Inferior parietal cortex (tissue), 1 donor: ENCODE measurements at regions not wholly inside any gene's neighbourhood (a gene's known extent, or its start where the extent isn't known, plus 50 kb on each side); places are given as distances from the start of the nearest gene placed in this dataset.
A peak's percentile ranks its signal among the peaks of the same experiment; 100 is the strongest.
"Not testable (repeated sequence)": the region's sequence is repeated elsewhere in the genome, so short reads cannot be mapped to it uniquely, and the experiment has no call there.

Experiments
- DNase-seq: peaks from one replicate; pipeline ENCODE4 v3.0.0-alpha.2; 2016; ENCODE audit errors: extremely low spot score

GRCh38 chr4:135050086-135050717 lies 848.6 kb upstream of the PABPC4L start:
- DNase-seq = no peak

- DNase-seq = no peak
Measured at GRCh38 chr4:135032670-135033069, 831.1 kb upstream of the PABPC4L start.

- DNase-seq = no peak
Measured at GRCh38 chr4:135015771-135016170, 814.2 kb upstream of the PABPC4L start.

- DNase-seq = no peak
Measured at GRCh38 chr4:135007400-135007799, 805.8 kb upstream of the PABPC4L start.

GRCh38 chr4:134999169-134999568 lies 797.6 kb upstream of the PABPC4L start:
- DNase-seq = no peak

- DNase-seq = no peak
Measured at GRCh38 chr4:134961963-134962362, 760.4 kb upstream of the PABPC4L start.

GRCh38 chr4:134958862-134959261 lies 757.3 kb upstream of the PABPC4L start:
- no peak for DNase-seq

- no peak for DNase-seq
Measured at GRCh38 chr4:134955059-134955458, 753.5 kb upstream of the PABPC4L start.

- DNase-seq = no peak
Measured at GRCh38 chr4:134952775-134953174, 751.2 kb upstream of the PABPC4L start.

GRCh38 chr4:134952305-134952704 lies 750.7 kb upstream of the PABPC4L start:
- no peak for DNase-seq

- no peak for DNase-seq
Measured at GRCh38 chr4:134948110-134948642, 746.6 kb upstream of the PABPC4L start.

GRCh38 chr4:134944115-134944514 lies 742.5 kb upstream of the PABPC4L start:
- no peak for DNase-seq

- DNase-seq = no peak
Measured at GRCh38 chr4:134936014-134936413, 734.4 kb upstream of the PABPC4L start.

- DNase-seq = no peak
Measured at GRCh38 chr4:134935320-134935719, 733.7 kb upstream of the PABPC4L start.

GRCh38 chr4:134934036-134934808 lies 732.6 kb upstream of the PABPC4L start:
- no peak for DNase-seq

- no peak for DNase-seq
Measured at GRCh38 chr4:134915355-134915754, 713.8 kb upstream of the PABPC4L start.

- not testable (repeated sequence) for DNase-seq
Measured at GRCh38 chr4:134914250-134914649, 712.7 kb upstream of the PABPC4L start.

GRCh38 chr4:134911941-134912340 lies 710.4 kb upstream of the PABPC4L start:
- no peak for DNase-seq

- peak; percentile 27 for DNase-seq
Measured at GRCh38 chr4:134906404-134907023, 704.9 kb upstream of the PABPC4L start.

- DNase-seq = no peak
Measured at GRCh38 chr4:134905061-134905460, 703.5 kb upstream of the PABPC4L start.

- DNase-seq = no peak
Measured at GRCh38 chr4:134888156-134888555, 686.6 kb upstream of the PABPC4L start.

GRCh38 chr4:134885436-134885835 lies 683.8 kb upstream of the PABPC4L start:
- DNase-seq = no peak
